Keratinocyte (primary cell): ENCODE measurements at regions not wholly inside any gene's neighbourhood (a gene's known extent, or its start where the extent isn't known, plus 50 kb on each side); places are given as distances from the start of the nearest gene placed in this dataset.

ENCODE experiments used
- CTCF ChIP-seq, 3 experiments: IDR thresholded peaks in 1 of 3; conservative IDR thresholded peaks in 1 of 3; optimal IDR thresholded peaks in 1 of 3; 2 replicates in 2 of 3; 3 replicates in 1 of 3; pipeline versions ENCODE3 to v1.5.1; 2011; ENCODE audit warnings: low read length in 3 of 3, mild to moderate bottlenecking in 3 of 3, moderate library complexity in 2 of 3, control low read depth in 1 of 3, inconsistent platforms in 1 of 3; ENCODE audit not compliant: insufficient read depth in 2 of 3; ENCODE audit errors: extremely low read depth in 1 of 3
- EZH2 ChIP-seq: IDR thresholded peaks from one replicate; pipeline ENCODE4 v1.6.1; 2012; ENCODE audit warnings: inconsistent platforms, mild to moderate bottlenecking, low read length, moderate library complexity

GRCh38 chr3:72345980-72346379, 502.3 kb downstream of the SHQ1 start:
- TF ChIP-seq CTCF (optimal IDR thresholded peaks at IDR 0.05 in 1 of 3, IDR thresholded peaks at IDR 0.05 in 1 of 3, conservative IDR thresholded peaks at IDR 0.05 in 1 of 3; ENCODE audit: extremely low read depth in 1 of 3, insufficient read depth in 2 of 3, low read length in 3 of 3), result no peak
- no peak for TF ChIP-seq EZH2
